GM12864 (cell line): ENCODE measurements at regions not wholly inside any gene's neighbourhood (a gene's known extent, or its start where the extent isn't known, plus 50 kb on each side); places are given as distances from the start of the nearest gene placed in this dataset.

Source experiments
- DNase-seq: peaks from one replicate; pipeline ENCODE4 v3.0.0-alpha.2; 2011; ENCODE audit warnings: low read depth
- H3K4me3 ChIP-seq: 2 replicates; pipeline ENCODE4 v1.5.1; 2011; ENCODE audit warnings: mild to moderate bottlenecking, low read depth, low read length, control low read depth
- CTCF ChIP-seq: IDR thresholded peaks from 2 replicates; pipeline ENCODE4 v1.5.1; 2011; ENCODE audit warnings: low read depth, mild to moderate bottlenecking, moderate library complexity, low read length, control low read depth, inconsistent platforms; ENCODE audit errors: missing control alignments

GRCh38 chr13:106318941-106319411 lies 216.5 kb downstream of the EFNB2 start:
- H3K4me3 ChIP-seq = no peak overlapping the region
- no peak for TF ChIP-seq CTCF
- no peak for DNase-seq

- no peak overlapping the region for H3K4me3 ChIP-seq
- no peak for DNase-seq
- TF ChIP-seq CTCF = no peak
These were observed 221.0 kb downstream of the EFNB2 start for GRCh38 chr13:106314417-106314816.

GRCh38 chr13:106311004-106311403 lies 224.5 kb downstream of the EFNB2 start:
- no peak for TF ChIP-seq CTCF
- no peak for DNase-seq
- no peak overlapping the region for H3K4me3 ChIP-seq

- H3K4me3 ChIP-seq = no peak overlapping the region
- no peak for DNase-seq
- TF ChIP-seq CTCF = no peak
These were observed 225.1 kb downstream of the EFNB2 start for GRCh38 chr13:106310291-106310865.

GRCh38 chr13:106306748-106307277 lies 228.6 kb downstream of the EFNB2 start:
- H3K4me3 ChIP-seq = no peak overlapping the region
- DNase-seq = no peak
- no peak for TF ChIP-seq CTCF

GRCh38 chr13:106302843-106303242 lies 232.6 kb downstream of the EFNB2 start:
- no peak for TF ChIP-seq CTCF
- DNase-seq = no peak
- H3K4me3 ChIP-seq = no peak overlapping the region

- no peak overlapping the region for H3K4me3 ChIP-seq
- no peak for DNase-seq
- TF ChIP-seq CTCF = no peak
These were observed 233.5 kb downstream of the EFNB2 start for GRCh38 chr13:106302011-106302410.
